ENCODE measurements at regions not wholly inside any gene's neighbourhood (a gene's known extent, or its start where the extent isn't known, plus 50 kb on each side); places are given as distances from the start of the nearest gene placed in this dataset.
A peak's percentile ranks its signal among the peaks of the same experiment; 100 is the strongest.

GRCh38 chr13:109529964-109530363, 256.4 kb downstream of the IRS2 start:
- DNase-seq (ENCODE audit: low read depth, low spot score) = no peak

GRCh38 chr13:109521719-109522118, 264.7 kb downstream of the IRS2 start:
- DNase-seq (ENCODE audit: low read depth, low spot score) = no peak

- no peak for DNase-seq (ENCODE audit: low read depth, low spot score)
Observed at GRCh38 chr13:109517517-109517916, 268.9 kb downstream of the IRS2 start.

- no peak for DNase-seq (ENCODE audit: low read depth, low spot score)
Observed at GRCh38 chr13:109516186-109516585, 270.2 kb downstream of the IRS2 start.

- DNase-seq (ENCODE audit: low read depth, low spot score) = no peak
Observed at GRCh38 chr13:109510013-109510412, 276.4 kb downstream of the IRS2 start.

- DNase-seq (ENCODE audit: low read depth, low spot score) = no peak
Observed at GRCh38 chr13:109509154-109509900, 277.1 kb downstream of the IRS2 start.

GRCh38 chr13:109500146-109500773, 286.1 kb downstream of the IRS2 start:
- peak; percentile 5 for DNase-seq (ENCODE audit: low read depth, low spot score)

GRCh38 chr13:109497917-109498316, 288.5 kb downstream of the IRS2 start:
- DNase-seq (ENCODE audit: low read depth, low spot score) = no peak

- DNase-seq (ENCODE audit: low read depth, low spot score) = no peak
Observed at GRCh38 chr13:109496216-109496615, 290.2 kb downstream of the IRS2 start.

GRCh38 chr13:109494925-109495369, 291.4 kb downstream of the IRS2 start:
- no peak for DNase-seq (ENCODE audit: low read depth, low spot score)

- DNase-seq (ENCODE audit: low read depth, low spot score) = no peak
Observed at GRCh38 chr13:109485136-109485794, 301.1 kb downstream of the IRS2 start.

GRCh38 chr13:109483284-109483683, 303.1 kb downstream of the IRS2 start:
- no peak for DNase-seq (ENCODE audit: low read depth, low spot score)

GRCh38 chr13:109481040-109481439, 305.3 kb downstream of the IRS2 start:
- no peak for DNase-seq (ENCODE audit: low read depth, low spot score)

GRCh38 chr13:109480011-109480955, 306.1 kb downstream of the IRS2 start:
- no peak for DNase-seq (ENCODE audit: low read depth, low spot score)

- no peak for DNase-seq (ENCODE audit: low read depth, low spot score)
Observed at GRCh38 chr13:109479534-109479933, 306.8 kb downstream of the IRS2 start.

GRCh38 chr13:109476001-109476400, 310.4 kb downstream of the IRS2 start:
- no peak for DNase-seq (ENCODE audit: low read depth, low spot score)

- DNase-seq (ENCODE audit: low read depth, low spot score) = no peak
Observed at GRCh38 chr13:109468123-109468522, 318.3 kb downstream of the IRS2 start.

- DNase-seq (ENCODE audit: low read depth, low spot score) = no peak
Observed at GRCh38 chr13:109465148-109465547, 321.2 kb downstream of the IRS2 start.

GRCh38 chr13:109454167-109454917, 332.0 kb downstream of the IRS2 start:
- DNase-seq (ENCODE audit: low read depth, low spot score) = no peak

- DNase-seq (ENCODE audit: low read depth, low spot score) = no peak
Observed at GRCh38 chr13:109451726-109452125, 334.7 kb downstream of the IRS2 start.

- DNase-seq (ENCODE audit: low read depth, low spot score) = no peak
Observed at GRCh38 chr13:109448629-109449028, 337.8 kb downstream of the IRS2 start.
